OCI-LY3 (cell line): ENCODE measurements at regions not wholly inside any gene's neighbourhood (a gene's known extent, or its start where the extent isn't known, plus 50 kb on each side); places are given as distances from the start of the nearest gene placed in this dataset.

ENCODE experiments used
- H2AFZ ChIP-seq: fragments of 200-600, 300-600 bp; shearing (Covaris generic); 2 replicates; pipeline ENCODE4 v1.6.0; 2014; ENCODE audit warnings: antibody characterized with exemption, low read depth, low read length
- H3K27ac ChIP-seq: fragments of 200-600, 300-600 bp; sonication (generic); 2 replicates; pipeline ENCODE4 v1.5.1; 2014; ENCODE audit warnings: mild to moderate bottlenecking, low read length, moderate library complexity, mixed read lengths
- H3K27me3 ChIP-seq: fragments of 200-600, 300-600 bp; sonication (generic); 2 replicates; pipeline ENCODE4 v1.6.1; 2014; ENCODE audit warnings: low read depth, low read length, mixed read lengths
- H3K36me3 ChIP-seq: fragments of 200-600, 300-600 bp; sonication (generic); replicated peaks from 2 replicates; pipeline ENCODE3; 2014; ENCODE audit warnings: low read depth, low read length, mixed read lengths
- H3K4me1 ChIP-seq: fragments of 300-600, 200-600 bp; sonication (generic); 2 replicates; pipeline ENCODE4 v1.6.1; 2014; ENCODE audit warnings: low read length, mixed read lengths
- H3K4me2 ChIP-seq: fragments of 200-600, 300-600 bp; sonication (generic); 2 replicates; pipeline ENCODE4 v1.6.1; 2014; ENCODE audit warnings: low read length, mixed read lengths
- H3K4me3 ChIP-seq: fragments of 300-600, 200-600 bp; sonication (generic); 2 replicates; pipeline ENCODE4 v1.5.1; 2014; ENCODE audit warnings: antibody characterized with exemption, mild to moderate bottlenecking, low read length, moderate library complexity
- H3K79me2 ChIP-seq: fragments of 300-600, 200-600 bp; shearing (Covaris generic); 2 replicates; pipeline ENCODE4 v1.6.1; 2014; ENCODE audit warnings: mild to moderate bottlenecking, low read length, mixed read lengths
- H3K9ac ChIP-seq: fragments of 300-600, 200-600 bp; shearing (Covaris generic); 2 replicates; pipeline ENCODE4 v1.6.0; 2014; ENCODE audit warnings: mild to moderate bottlenecking, low read length, moderate library complexity
- H3K9me3 ChIP-seq: fragments of 200-600, 300-600 bp; shearing (Covaris generic); 2 replicates; pipeline ENCODE4 v1.6.1; 2014; ENCODE audit warnings: low read length, mixed read lengths; ENCODE audit not compliant: insufficient read depth
- H4K20me1 ChIP-seq: fragments of 200-600, 300-600 bp; sonication (generic); 2 replicates; pipeline ENCODE4 v1.6.1; 2016; ENCODE audit warnings: low read length, mixed read lengths; ENCODE audit not compliant: insufficient read depth
- EZH2phosphoT487 ChIP-seq: fragments of 200-600 bp; shearing (Covaris generic); IDR thresholded peaks from 2 replicates; pipeline ENCODE4 v1.6.1; 2018; ENCODE audit warnings: antibody characterized with exemption, mixed run types, low read depth
- TF ChIP-seq, protein P1 (sequence below): fragments of 200-600, 300-600 bp; sonication (generic); IDR thresholded peaks from 2 replicates; pipeline ENCODE4 v1.5.1; 2014; ENCODE audit warnings: antibody characterized with exemption, low read length, low read depth

DNA sequence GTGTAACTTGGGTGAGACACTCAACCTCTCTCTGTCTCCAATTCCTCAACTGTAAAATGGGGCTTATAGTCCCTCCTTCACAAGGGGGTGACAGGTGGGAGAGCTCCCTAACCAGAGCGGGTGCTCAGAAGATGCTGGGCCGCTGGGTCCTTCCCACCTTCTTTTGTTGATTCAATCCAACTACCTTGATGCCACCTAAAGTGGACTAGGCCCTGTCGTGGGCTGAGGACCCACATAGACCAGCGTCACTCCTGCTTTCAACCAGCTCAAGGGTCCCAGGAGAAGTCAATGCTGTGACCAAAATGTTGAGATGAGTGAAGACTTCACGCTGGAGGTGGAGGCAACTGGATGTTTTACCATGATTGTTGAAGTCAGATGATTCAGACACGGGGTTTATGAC lies 72.7 kb upstream of the WNT11 start:
- Histone ChIP-seq H3K79me2 (no peaks in the 10 kb centered on the region), H3K27ac (no peak overlapping the region), H4K20me1 (no peaks in the 10 kb centered on the region), H3K27me3 (peaks cover 26% of the 10 kb centered on the region), H3K9ac (no peak overlapping the region), H3K36me3 (no peaks in the 10 kb centered on the region), H2AFZ (no peak overlapping the region), H3K9me3 (no peaks in the 10 kb centered on the region), H3K4me2 (no peak overlapping the region), H3K4me3 (no peak overlapping the region), H3K4me1 (no peaks in the 10 kb centered on the region)
- TF ChIP-seq, protein P1, sequence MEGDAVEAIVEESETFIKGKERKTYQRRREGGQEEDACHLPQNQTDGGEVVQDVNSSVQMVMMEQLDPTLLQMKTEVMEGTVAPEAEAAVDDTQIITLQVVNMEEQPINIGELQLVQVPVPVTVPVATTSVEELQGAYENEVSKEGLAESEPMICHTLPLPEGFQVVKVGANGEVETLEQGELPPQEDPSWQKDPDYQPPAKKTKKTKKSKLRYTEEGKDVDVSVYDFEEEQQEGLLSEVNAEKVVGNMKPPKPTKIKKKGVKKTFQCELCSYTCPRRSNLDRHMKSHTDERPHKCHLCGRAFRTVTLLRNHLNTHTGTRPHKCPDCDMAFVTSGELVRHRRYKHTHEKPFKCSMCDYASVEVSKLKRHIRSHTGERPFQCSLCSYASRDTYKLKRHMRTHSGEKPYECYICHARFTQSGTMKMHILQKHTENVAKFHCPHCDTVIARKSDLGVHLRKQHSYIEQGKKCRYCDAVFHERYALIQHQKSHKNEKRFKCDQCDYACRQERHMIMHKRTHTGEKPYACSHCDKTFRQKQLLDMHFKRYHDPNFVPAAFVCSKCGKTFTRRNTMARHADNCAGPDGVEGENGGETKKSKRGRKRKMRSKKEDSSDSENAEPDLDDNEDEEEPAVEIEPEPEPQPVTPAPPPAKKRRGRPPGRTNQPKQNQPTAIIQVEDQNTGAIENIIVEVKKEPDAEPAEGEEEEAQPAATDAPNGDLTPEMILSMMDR = no peak
- no peak for TF ChIP-seq EZH2phosphoT487

DNA sequence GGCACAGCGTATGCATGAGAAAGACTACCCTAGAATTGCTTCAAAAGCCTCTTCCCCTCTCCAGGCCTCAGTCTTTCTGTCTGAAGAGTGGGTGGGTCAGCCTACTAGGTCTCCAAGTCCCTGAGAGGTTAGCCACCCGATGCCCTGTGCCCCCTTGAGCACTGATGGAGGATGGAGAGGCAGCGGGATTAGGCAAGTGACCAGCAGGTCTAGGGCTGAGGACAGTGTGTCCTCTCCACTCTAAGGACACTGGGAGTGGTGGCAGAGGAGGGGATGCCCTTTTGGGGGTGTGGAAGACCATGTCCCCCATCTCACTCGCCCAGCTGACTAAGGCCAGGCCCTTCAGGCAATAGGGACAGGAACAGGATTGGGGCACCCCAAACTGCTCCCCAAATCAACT lies 72.2 kb upstream of the WNT11 start:
- Histone ChIP-seq H3K36me3 (no peaks in the 10 kb centered on the region), H3K4me2 (no peak overlapping the region), H3K4me3 (no peak overlapping the region), H2AFZ (no peak overlapping the region), H3K4me1 (no peaks in the 10 kb centered on the region), H4K20me1 (no peaks in the 10 kb centered on the region), H3K9ac (no peak overlapping the region), H3K27ac (no peak overlapping the region), H3K27me3 (peaks cover 24% of the 10 kb centered on the region), H3K9me3 (no peaks in the 10 kb centered on the region), H3K79me2 (no peaks in the 10 kb centered on the region)
- no peak for TF ChIP-seq EZH2phosphoT487
- TF ChIP-seq, protein P1 = no peak

DNA sequence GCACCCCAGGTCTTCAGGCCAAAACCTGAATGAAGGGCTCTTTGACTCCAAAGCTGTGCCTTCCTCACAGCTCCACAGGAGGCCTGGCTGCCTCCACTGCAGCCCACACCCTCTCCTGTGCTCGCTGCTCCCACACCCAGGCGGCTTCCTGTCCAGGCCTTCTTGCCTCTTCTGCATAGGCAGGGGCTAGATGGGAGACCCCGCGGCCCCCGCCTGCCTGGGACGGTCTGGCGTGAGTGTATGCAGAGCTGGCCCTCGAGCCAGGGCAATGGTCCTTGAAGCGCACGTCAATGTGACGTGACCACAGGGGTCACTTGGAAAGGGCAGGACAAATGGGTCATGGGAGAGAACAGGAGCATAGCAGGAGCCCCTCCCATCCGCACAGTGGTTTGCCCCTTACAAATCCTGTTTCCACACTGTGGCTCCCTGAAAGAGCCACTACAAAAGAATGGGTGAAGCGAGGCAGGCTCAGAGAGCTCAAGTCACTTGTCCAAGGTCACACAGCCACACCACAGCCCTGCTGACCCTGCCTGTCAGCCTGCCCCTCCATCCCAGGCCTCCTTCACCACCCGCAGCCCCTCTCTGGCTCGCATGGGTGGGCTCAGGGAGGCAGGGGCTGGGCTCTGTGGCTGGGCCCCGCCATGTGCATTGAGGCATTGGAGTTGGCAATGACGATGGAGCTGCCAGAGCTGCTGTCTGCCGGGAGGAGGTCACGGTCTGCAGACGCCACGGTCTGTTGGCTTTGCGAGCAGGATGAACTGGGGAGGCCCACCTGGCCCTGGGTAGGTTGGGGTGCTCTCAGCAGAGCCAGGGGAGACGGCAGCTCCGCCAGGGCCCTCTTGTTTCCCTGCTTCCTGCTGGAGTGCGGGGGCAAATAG lies 71.2 kb upstream of the WNT11 start:
- Histone ChIP-seq H3K4me3 (no peak overlapping the region), H3K27me3 (peaks cover 18% of the 10 kb centered on the region), H3K9me3 (no peaks in the 10 kb centered on the region), H3K4me2 (no peak overlapping the region), H4K20me1 (no peaks in the 10 kb centered on the region), H3K4me1 (no peaks in the 10 kb centered on the region), H2AFZ (no peak overlapping the region), H3K27ac (no peak overlapping the region), H3K36me3 (no peaks in the 10 kb centered on the region), H3K9ac (no peak overlapping the region), H3K79me2 (no peaks in the 10 kb centered on the region)
- TF ChIP-seq, protein P1 = no peak
- TF ChIP-seq EZH2phosphoT487 = no peak

DNA sequence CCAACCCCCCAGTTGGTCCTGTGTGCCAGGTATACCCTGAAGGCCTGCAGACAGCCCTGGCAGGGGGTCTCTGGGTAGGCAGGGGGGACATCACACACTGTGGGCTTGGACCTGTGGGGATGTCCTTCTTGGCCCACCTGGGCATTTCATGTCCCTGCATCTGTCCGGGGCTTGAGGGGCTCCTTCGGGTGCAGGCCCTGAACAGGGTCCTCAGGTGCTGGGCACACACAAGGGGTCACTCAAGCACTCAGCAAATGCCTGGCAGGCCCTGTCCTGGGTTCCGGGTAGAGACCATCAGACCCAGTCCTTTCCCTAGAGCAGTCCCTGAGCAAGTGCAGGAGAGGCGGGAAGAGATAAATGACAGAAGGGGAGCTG lies 70.5 kb upstream of the WNT11 start:
- Histone ChIP-seq H4K20me1 (no peaks in the 10 kb centered on the region), H3K36me3 (no peaks in the 10 kb centered on the region), H3K4me2 (no peak overlapping the region), H3K4me1 (no peaks in the 10 kb centered on the region), H3K27ac (no peak overlapping the region), H3K4me3 (no peak overlapping the region), H3K9me3 (no peaks in the 10 kb centered on the region), H2AFZ (no peak overlapping the region), H3K79me2 (no peaks in the 10 kb centered on the region), H3K27me3 (peaks cover 12% of the 10 kb centered on the region), H3K9ac (no peak overlapping the region)
- TF ChIP-seq, protein P1 = no peak
- TF ChIP-seq EZH2phosphoT487 = no peak
